Activated naive CD8-positive, alpha-beta T cell treated with anti-CD3 and anti-CD28 coated beads, Interleukin-2, amount 10 ng/mL, durations not matched to agents 7 days and 5 days (primary cell): ENCODE measurements at regions not wholly inside any gene's neighbourhood (a gene's known extent, or its start where the extent isn't known, plus 50 kb on each side); places are given as distances from the start of the nearest gene placed in this dataset.
"Not testable (repeated sequence)": the region's sequence is repeated elsewhere in the genome, so short reads cannot be mapped to it uniquely, and the experiment has no call there.

Experiments used
- ATAC-seq: fragments of 150-1000 bp; cut with Tn5 transposase; one replicate; pipeline ENCODE4 v1.10.0; 2021; ENCODE audit warnings: low read depth, moderate library complexity
- POLR2A ChIA-PET: fragments of 350-600 bp; sonication (Branson Sonifier 250); formaldehyde crosslinking; loops from one replicate; lab custom pipeline; 2021; ENCODE audit warnings: antibody characterized with exemption; lab: Charles Lee
- DNase-seq: peaks from one replicate; pipeline ENCODE4 v3.0.0; 2021
- H3K27ac Mint-ChIP-seq: one replicate; pipeline ENCODE4 v1.8.0; 2022; ENCODE audit warnings: mild to moderate bottlenecking, mixed read lengths
- H3K27me3 Mint-ChIP-seq: one replicate; pipeline ENCODE4 v1.8.0; 2022; ENCODE audit warnings: mild to moderate bottlenecking, moderate library complexity, mixed read lengths
- H3K36me3 Mint-ChIP-seq: one replicate; pipeline ENCODE4 v1.8.0; 2021; ENCODE audit warnings: mild to moderate bottlenecking, mixed read lengths
- H3K4me1 Mint-ChIP-seq: one replicate; pipeline ENCODE4 v1.8.0; 2021; ENCODE audit warnings: mixed read lengths
- H3K4me3 Mint-ChIP-seq: one replicate; pipeline ENCODE4 v1.8.0; 2022; ENCODE audit warnings: mild to moderate bottlenecking, moderate library complexity, mixed read lengths
- H3K9me3 Mint-ChIP-seq: one replicate; pipeline ENCODE4 v1.8.0; 2021; ENCODE audit warnings: mixed read lengths

GRCh38 chr4:130747842-130748241 lies 1651.9 kb downstream of the C4orf33 start:
- no peaks in the 10 kb centered on the region for H3K36me3 Mint-ChIP-seq
- no peaks in the 10 kb centered on the region for H3K4me1 Mint-ChIP-seq
- no peak for DNase-seq
- H3K4me3 Mint-ChIP-seq: no peak overlapping the region
- no peaks in the 10 kb centered on the region for H3K27me3 Mint-ChIP-seq
- H3K9me3 Mint-ChIP-seq: peaks cover 2% of the 10 kb centered on the region
- H3K27ac Mint-ChIP-seq: no peak overlapping the region
- ATAC-seq: no peak
- POLR2A ChIA-PET: no interaction called here

- no peaks in the 10 kb centered on the region for H3K36me3 Mint-ChIP-seq
- no peak for ATAC-seq
- no peak for DNase-seq
- H3K4me1 Mint-ChIP-seq: no peaks in the 10 kb centered on the region
- POLR2A ChIA-PET: no interaction called here
- H3K9me3 Mint-ChIP-seq: no peaks in the 10 kb centered on the region
- H3K27ac Mint-ChIP-seq: no peak overlapping the region
- H3K4me3 Mint-ChIP-seq: no peak overlapping the region
- H3K27me3 Mint-ChIP-seq: no peaks in the 10 kb centered on the region
Observed at GRCh38 chr4:130753926-130754325, 1658.0 kb downstream of the C4orf33 start.

GRCh38 chr4:130760246-130760645 lies 1664.3 kb downstream of the C4orf33 start:
- Mint-ChIP-seq H3K4me3 (no peak overlapping the region), H3K36me3 (no peaks in the 10 kb centered on the region), H3K27me3 (no peaks in the 10 kb centered on the region), H3K4me1 (no peaks in the 10 kb centered on the region), H3K27ac (no peak overlapping the region), H3K9me3 (peaks cover 1% of the 10 kb centered on the region)
- no peak for DNase-seq
- POLR2A ChIA-PET: no interaction called here
- no peak for ATAC-seq

GRCh38 chr4:130767384-130767783 lies 1671.4 kb downstream of the C4orf33 start:
- H3K27ac Mint-ChIP-seq, H3K4me3 Mint-ChIP-seq, ATAC-seq, POLR2A ChIA-PET, H3K27me3 Mint-ChIP-seq, DNase-seq, H3K9me3 Mint-ChIP-seq, H3K4me1 Mint-ChIP-seq, H3K36me3 Mint-ChIP-seq: not testable (repeated sequence)

GRCh38 chr4:130772966-130773365 lies 1677.0 kb downstream of the C4orf33 start:
- H3K4me3 Mint-ChIP-seq, POLR2A ChIA-PET, H3K4me1 Mint-ChIP-seq, ATAC-seq, H3K27ac Mint-ChIP-seq, H3K9me3 Mint-ChIP-seq, H3K27me3 Mint-ChIP-seq, H3K36me3 Mint-ChIP-seq, DNase-seq: not testable (repeated sequence)

- H3K36me3 Mint-ChIP-seq: no peaks in the 10 kb centered on the region
- no peak overlapping the region for H3K4me3 Mint-ChIP-seq
- H3K9me3 Mint-ChIP-seq: peaks cover 2% of the 10 kb centered on the region
- POLR2A ChIA-PET: no interaction called here
- H3K27ac Mint-ChIP-seq: no peak overlapping the region
- H3K4me1 Mint-ChIP-seq: no peaks in the 10 kb centered on the region
- ATAC-seq (no peak), DNase-seq (no peak)
- no peaks in the 10 kb centered on the region for H3K27me3 Mint-ChIP-seq
Observed at GRCh38 chr4:130808492-130808891, 1712.5 kb downstream of the C4orf33 start.

GRCh38 chr4:130812117-130812765 lies 1716.3 kb downstream of the C4orf33 start:
- no peaks in the 10 kb centered on the region for H3K36me3 Mint-ChIP-seq
- no peak overlapping the region for H3K4me3 Mint-ChIP-seq
- no peak for ATAC-seq
- POLR2A ChIA-PET: no interaction called here
- H3K27me3 Mint-ChIP-seq: no peaks in the 10 kb centered on the region
- no peak overlapping the region for H3K27ac Mint-ChIP-seq
- DNase-seq: no peak
- no peaks in the 10 kb centered on the region for H3K4me1 Mint-ChIP-seq
- H3K9me3 Mint-ChIP-seq: peaks cover 3% of the 10 kb centered on the region

GRCh38 chr4:130814896-130815295 lies 1718.9 kb downstream of the C4orf33 start:
- H3K4me3 Mint-ChIP-seq: no peak overlapping the region
- no peak for ATAC-seq
- POLR2A ChIA-PET: no interaction called here
- DNase-seq: no peak
- peaks cover 2% of the 10 kb centered on the region for H3K9me3 Mint-ChIP-seq
- H3K27me3 Mint-ChIP-seq: no peaks in the 10 kb centered on the region
- H3K36me3 Mint-ChIP-seq: no peaks in the 10 kb centered on the region
- no peak overlapping the region for H3K27ac Mint-ChIP-seq
- H3K4me1 Mint-ChIP-seq: no peaks in the 10 kb centered on the region

GRCh38 chr4:130820448-130820847 lies 1724.5 kb downstream of the C4orf33 start:
- H3K4me1 Mint-ChIP-seq: no peaks in the 10 kb centered on the region
- H3K27ac Mint-ChIP-seq: no peak overlapping the region
- DNase-seq (no peak), ATAC-seq (no peak)
- POLR2A ChIA-PET: no interaction called here
- no peaks in the 10 kb centered on the region for H3K27me3 Mint-ChIP-seq
- H3K9me3 Mint-ChIP-seq: no peaks in the 10 kb centered on the region
- no peak overlapping the region for H3K4me3 Mint-ChIP-seq
- no peaks in the 10 kb centered on the region for H3K36me3 Mint-ChIP-seq

- ATAC-seq: no peak
Observed at GRCh38 chr4:130825284-130825683, 1729.3 kb downstream of the C4orf33 start.

GRCh38 chr4:130850019-130850524 lies 1754.1 kb downstream of the C4orf33 start:
- Mint-ChIP-seq H3K4me1 (no peaks in the 10 kb centered on the region), H3K36me3 (no peaks in the 10 kb centered on the region), H3K4me3 (no peak overlapping the region), H3K27me3 (no peaks in the 10 kb centered on the region), H3K27ac (no peak overlapping the region), H3K9me3 (no peaks in the 10 kb centered on the region)
- DNase-seq: no peak
- ATAC-seq: no peak
- POLR2A ChIA-PET: no interaction called here

More at GRCh38 chr4:130825284-130825683, 1729.3 kb downstream of the C4orf33 start:
- Mint-ChIP-seq H3K4me1 (no peaks in the 10 kb centered on the region), H3K27ac (no peak overlapping the region), H3K27me3 (no peaks in the 10 kb centered on the region), H3K9me3 (peaks cover 1% of the 10 kb centered on the region), H3K4me3 (no peak overlapping the region), H3K36me3 (no peaks in the 10 kb centered on the region)
- POLR2A ChIA-PET: no interaction called here
- no peak for DNase-seq

GRCh38 chr4:130851107-130851506 lies 1755.2 kb downstream of the C4orf33 start:
- no peak for ATAC-seq
- H3K4me1 Mint-ChIP-seq: no peaks in the 10 kb centered on the region
- no peak overlapping the region for H3K27ac Mint-ChIP-seq
- DNase-seq: no peak
- H3K36me3 Mint-ChIP-seq: no peaks in the 10 kb centered on the region
- no peaks in the 10 kb centered on the region for H3K9me3 Mint-ChIP-seq
- no peaks in the 10 kb centered on the region for H3K27me3 Mint-ChIP-seq
- H3K4me3 Mint-ChIP-seq: no peak overlapping the region
- POLR2A ChIA-PET: no interaction called here

GRCh38 chr4:130851932-130852331 lies 1756.0 kb downstream of the C4orf33 start:
- Mint-ChIP-seq H3K36me3 (no peaks in the 10 kb centered on the region), H3K27ac (no peak overlapping the region), H3K4me1 (no peaks in the 10 kb centered on the region), H3K27me3 (no peaks in the 10 kb centered on the region), H3K4me3 (no peak overlapping the region), H3K9me3 (peaks cover 2% of the 10 kb centered on the region)
- ATAC-seq: no peak
- no peak for DNase-seq
- POLR2A ChIA-PET: no interaction called here

GRCh38 chr4:130855533-130855932 lies 1759.6 kb downstream of the C4orf33 start:
- DNase-seq (no peak), ATAC-seq (no peak)
- Mint-ChIP-seq H3K36me3 (no peaks in the 10 kb centered on the region), H3K4me1 (no peaks in the 10 kb centered on the region), H3K9me3 (peaks cover 6% of the 10 kb centered on the region), H3K27me3 (no peaks in the 10 kb centered on the region), H3K27ac (no peak overlapping the region), H3K4me3 (no peak overlapping the region)
- POLR2A ChIA-PET: no interaction called here
